GM23248 (cell line): ENCODE measurements at regions not wholly inside any gene's neighbourhood (a gene's known extent, or its start where the extent isn't known, plus 50 kb on each side); places are given as distances from the start of the nearest gene placed in this dataset.

Source experiments
- EZH2 ChIP-seq: fragments of 200-600 bp; sonication (generic); IDR thresholded peaks from 2 replicates; pipeline ENCODE4 v1.6.1; 2018; ENCODE audit warnings: antibody characterized with exemption, mild to moderate bottlenecking; ENCODE audit not compliant: insufficient read depth, poor library complexity, severe bottlenecking
- EZH2phosphoT487 ChIP-seq: fragments of 200-600 bp; sonication (generic); IDR thresholded peaks from 2 replicates; pipeline ENCODE4 v1.6.1; 2018; ENCODE audit warnings: antibody characterized with exemption, moderate library complexity, mild to moderate bottlenecking, low read depth; ENCODE audit not compliant: insufficient read depth

DNA sequence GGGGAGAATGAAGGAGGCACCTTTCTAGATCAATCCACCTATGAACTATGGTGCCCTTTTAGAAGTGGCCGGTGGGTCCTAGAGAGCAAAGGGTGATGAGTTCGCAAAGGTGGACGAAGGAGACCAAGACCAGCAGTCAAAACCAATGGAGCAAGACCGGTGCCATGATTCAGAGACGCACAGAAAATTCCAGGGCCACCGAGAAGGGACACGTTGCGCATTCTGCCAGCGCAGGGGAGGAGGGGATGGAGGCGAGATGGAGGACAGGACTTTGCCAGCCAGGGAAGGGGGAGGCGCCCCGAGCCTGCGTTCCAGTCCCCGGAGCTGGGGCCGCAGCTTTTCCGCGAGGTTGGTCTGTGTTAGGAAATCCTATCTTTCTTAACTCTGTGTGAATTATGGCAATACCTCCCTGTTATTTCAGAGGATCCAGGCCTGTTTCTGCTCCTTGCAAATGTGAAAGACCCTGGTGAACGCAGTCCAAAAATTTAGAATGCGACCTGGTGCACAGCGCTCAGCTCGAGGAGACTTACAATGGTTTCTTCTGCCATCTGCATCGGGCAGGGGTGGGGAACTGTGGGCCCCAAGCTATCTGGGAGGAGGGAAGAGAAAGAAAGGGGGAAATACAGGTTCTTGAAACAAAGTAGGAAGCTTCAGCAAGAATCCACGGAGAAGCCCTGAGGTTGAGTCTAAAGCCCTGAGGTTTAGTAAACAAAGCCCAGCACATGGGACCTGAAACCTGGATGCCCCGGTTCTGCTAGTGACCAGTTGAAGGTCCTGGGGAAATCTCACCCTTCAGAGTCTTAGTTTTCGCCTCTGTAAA, 129.4 kb downstream of the MRPS6 start:
- no peak for TF ChIP-seq EZH2
- TF ChIP-seq EZH2phosphoT487, result no peak
